Lower leg skin (tissue), 3 donors: ENCODE measurements at regions not wholly inside any gene's neighbourhood (a gene's known extent, or its start where the extent isn't known, plus 50 kb on each side); places are given as distances from the start of the nearest gene placed in this dataset.

Source experiments
- POLR2A ChIP-seq, 2 donors: fragments of 450-650 bp; IDR thresholded peaks; one replicate each; pipeline ENCODE4 v1.6.1; 2016 to 2017; ENCODE audit warnings: antibody characterized with exemption in 2 of 2, mild to moderate bottlenecking in 1 of 2, moderate library complexity in 1 of 2
- TF ChIP-seq, protein P1 (sequence below), 3 donors: fragments of 450-650 bp; IDR thresholded peaks; one replicate each; pipeline ENCODE4 v1.5.1; 2016; ENCODE audit warnings: antibody characterized with exemption in 3 of 3, mild to moderate bottlenecking in 3 of 3, moderate library complexity in 2 of 3

GRCh38 chr1:30638086-30638485 lies 85.3 kb downstream of the MATN1 start:
- TF ChIP-seq, protein P1, sequence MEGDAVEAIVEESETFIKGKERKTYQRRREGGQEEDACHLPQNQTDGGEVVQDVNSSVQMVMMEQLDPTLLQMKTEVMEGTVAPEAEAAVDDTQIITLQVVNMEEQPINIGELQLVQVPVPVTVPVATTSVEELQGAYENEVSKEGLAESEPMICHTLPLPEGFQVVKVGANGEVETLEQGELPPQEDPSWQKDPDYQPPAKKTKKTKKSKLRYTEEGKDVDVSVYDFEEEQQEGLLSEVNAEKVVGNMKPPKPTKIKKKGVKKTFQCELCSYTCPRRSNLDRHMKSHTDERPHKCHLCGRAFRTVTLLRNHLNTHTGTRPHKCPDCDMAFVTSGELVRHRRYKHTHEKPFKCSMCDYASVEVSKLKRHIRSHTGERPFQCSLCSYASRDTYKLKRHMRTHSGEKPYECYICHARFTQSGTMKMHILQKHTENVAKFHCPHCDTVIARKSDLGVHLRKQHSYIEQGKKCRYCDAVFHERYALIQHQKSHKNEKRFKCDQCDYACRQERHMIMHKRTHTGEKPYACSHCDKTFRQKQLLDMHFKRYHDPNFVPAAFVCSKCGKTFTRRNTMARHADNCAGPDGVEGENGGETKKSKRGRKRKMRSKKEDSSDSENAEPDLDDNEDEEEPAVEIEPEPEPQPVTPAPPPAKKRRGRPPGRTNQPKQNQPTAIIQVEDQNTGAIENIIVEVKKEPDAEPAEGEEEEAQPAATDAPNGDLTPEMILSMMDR (IDR thresholded peaks at IDR 0.05): no peak
- TF ChIP-seq POLR2A (IDR thresholded peaks at IDR 0.05): no peak
